GM12875 (cell line): ENCODE measurements at regions not wholly inside any gene's neighbourhood (a gene's known extent, or its start where the extent isn't known, plus 50 kb on each side); places are given as distances from the start of the nearest gene placed in this dataset.

ENCODE experiments used
- H3K4me3 ChIP-seq: one replicate; pipeline ENCODE4 v1.5.1; 2011; ENCODE audit warnings: low read depth, low read length, control low read depth
- TF ChIP-seq, protein P1 (sequence below): IDR thresholded peaks from 2 replicates; pipeline ENCODE4 v1.5.1; 2011; ENCODE audit warnings: low read depth, mild to moderate bottlenecking, control low read depth, inconsistent platforms, low read length, moderate library complexity, borderline replicate concordance; ENCODE audit not compliant: insufficient read depth

GRCh38 chr14:65200454-65200853 is 98.1 kb upstream of the MAX start:
- TF ChIP-seq, protein P1, sequence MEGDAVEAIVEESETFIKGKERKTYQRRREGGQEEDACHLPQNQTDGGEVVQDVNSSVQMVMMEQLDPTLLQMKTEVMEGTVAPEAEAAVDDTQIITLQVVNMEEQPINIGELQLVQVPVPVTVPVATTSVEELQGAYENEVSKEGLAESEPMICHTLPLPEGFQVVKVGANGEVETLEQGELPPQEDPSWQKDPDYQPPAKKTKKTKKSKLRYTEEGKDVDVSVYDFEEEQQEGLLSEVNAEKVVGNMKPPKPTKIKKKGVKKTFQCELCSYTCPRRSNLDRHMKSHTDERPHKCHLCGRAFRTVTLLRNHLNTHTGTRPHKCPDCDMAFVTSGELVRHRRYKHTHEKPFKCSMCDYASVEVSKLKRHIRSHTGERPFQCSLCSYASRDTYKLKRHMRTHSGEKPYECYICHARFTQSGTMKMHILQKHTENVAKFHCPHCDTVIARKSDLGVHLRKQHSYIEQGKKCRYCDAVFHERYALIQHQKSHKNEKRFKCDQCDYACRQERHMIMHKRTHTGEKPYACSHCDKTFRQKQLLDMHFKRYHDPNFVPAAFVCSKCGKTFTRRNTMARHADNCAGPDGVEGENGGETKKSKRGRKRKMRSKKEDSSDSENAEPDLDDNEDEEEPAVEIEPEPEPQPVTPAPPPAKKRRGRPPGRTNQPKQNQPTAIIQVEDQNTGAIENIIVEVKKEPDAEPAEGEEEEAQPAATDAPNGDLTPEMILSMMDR = no peak
- no peak overlapping the region for H3K4me3 ChIP-seq

DNA sequence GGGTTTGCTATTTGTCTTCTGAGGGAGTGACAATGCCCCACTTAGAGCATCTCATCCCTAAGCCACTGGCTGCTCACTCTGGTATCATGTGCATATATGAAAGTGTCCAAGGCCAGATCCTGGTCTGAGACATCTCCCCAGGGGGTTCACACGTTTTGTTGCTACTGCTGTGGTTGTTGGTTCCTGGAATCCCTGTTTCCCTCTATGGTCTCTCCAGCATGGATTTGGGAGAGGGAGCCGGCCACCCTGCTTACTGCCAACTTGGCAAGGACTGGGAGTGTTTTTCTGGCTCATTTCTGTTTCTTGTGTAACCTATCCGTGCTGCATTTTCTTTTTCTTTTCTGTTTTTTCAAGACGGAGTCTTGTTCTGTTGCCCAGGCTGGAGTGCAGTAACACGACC is 101.3 kb upstream of the MAX start:
- TF ChIP-seq, protein P1 = no peak
- H3K4me3 ChIP-seq = no peak overlapping the region

GRCh38 chr14:65204056-65204455 is 101.7 kb upstream of the MAX start:
- TF ChIP-seq, protein P1 = no peak
- H3K4me3 ChIP-seq = no peak overlapping the region

DNA sequence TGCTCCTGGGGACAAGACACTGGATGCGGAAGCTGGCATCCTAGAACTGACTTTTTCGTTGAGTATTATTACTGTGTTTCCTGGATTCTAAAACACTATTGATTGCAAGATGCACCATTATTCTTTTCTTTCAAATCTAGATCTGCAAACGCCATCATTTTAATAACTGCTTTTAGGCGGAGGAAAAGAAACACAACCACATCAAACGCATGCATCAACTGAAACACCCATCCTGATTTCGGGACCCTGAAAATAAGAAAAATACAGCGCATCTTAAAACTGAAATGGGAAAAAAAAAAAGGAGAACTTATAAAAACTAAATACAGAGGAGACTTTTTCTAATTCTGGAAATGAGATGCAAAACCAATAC is 103.7 kb upstream of the MAX start:
- no peak overlapping the region for H3K4me3 ChIP-seq
- TF ChIP-seq, protein P1 = no peak

DNA sequence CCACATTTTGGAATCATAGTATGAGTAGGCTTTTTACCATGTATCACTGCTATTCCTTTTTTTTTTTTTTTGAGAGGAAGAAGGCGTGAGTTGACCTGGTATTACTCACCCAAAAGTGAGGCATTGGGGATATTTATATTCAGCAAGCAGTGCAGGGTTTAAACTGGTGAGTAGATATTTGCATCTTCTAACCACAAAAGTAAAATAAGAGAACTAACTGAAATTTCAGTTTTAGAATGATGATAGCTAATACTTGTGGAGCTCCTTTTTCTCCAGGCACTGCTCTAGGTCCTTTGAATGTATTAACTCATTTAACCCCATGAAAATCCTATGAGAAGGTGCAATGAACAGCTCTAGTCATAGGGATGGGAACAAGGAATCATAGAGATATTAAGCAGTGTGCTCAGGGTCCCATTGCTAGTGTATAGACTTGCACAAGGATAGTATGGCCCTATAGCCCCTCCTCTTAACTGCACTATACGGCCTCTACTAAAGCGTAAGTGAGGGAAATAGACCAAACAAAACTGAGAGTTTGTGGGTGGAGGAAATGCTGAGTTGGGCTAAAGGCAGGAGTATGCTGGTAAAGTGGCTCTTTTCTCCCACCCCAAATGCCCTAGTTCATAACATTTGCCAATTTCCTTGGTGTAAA is 104.3 kb upstream of the MAX start:
- peak overlapping the region; percentile 6 for H3K4me3 ChIP-seq
- TF ChIP-seq, protein P1 = no peak

- TF ChIP-seq, protein P1 = no peak
- H3K4me3 ChIP-seq = no peak overlapping the region
These were observed 106.2 kb upstream of the MAX start for GRCh38 chr14:65208548-65208947.

DNA sequence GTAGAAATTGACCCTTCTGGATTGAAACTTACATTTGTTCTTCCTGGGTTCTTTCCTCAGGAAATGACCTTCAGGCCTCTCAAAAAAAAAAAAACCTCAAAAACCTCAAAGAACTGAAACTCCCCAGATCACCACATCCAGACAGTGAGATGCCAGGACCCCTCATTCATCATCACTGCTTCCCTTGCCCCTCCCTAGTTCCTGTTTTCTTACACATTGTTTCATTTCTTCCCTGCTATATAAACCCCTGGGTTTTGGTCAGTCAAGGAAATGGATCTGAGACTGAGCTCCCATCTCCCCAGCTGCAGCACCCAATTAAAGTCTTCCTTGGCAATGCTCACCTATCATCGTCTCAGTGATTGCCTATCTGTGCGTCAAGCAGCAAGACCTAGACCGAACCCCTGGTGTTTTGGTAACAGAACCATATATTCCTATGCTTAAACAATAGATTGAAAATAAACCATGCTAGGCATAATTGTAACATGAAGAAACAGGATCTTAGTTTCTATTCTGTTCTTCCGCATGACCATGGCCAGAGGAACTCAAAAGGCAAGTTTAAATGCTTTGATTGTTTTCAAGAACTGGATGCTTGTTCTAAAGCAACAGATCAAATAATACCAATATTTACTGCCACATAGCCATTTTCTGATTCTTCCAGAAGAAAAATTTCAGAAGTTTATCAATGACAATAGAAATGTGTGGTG is 108.0 kb upstream of the MAX start:
- no peak overlapping the region for H3K4me3 ChIP-seq
- TF ChIP-seq, protein P1 = no peak
